ENCODE measurements at regions not wholly inside any gene's neighbourhood (a gene's known extent, or its start where the extent isn't known, plus 50 kb on each side); places are given as distances from the start of the nearest gene placed in this dataset.
"Not testable (repeated sequence)": the region's sequence is repeated elsewhere in the genome, so short reads cannot be mapped to it uniquely, and the experiment has no call there.

DNA sequence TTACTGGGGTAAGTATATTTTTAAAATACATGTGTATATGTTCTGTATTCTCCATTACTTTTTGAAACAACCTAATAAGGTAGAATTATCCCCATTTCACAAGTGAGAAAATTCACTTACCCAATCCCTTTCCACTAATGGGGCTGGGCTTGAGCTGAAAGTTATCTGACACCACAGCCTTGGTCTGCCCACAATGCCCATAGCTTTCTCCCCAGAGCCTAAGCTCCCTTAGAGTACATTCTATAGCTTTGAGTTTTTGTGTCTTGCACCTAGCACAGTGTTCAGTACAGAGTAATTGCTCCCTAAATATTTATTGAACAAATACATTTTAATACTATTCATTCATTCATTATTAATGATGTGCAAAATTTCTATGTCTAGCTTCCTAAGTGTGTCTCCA, 152.7 kb upstream of the RUNX1 start:
- no peak for DNase-seq (ENCODE audit: low read depth)

DNA sequence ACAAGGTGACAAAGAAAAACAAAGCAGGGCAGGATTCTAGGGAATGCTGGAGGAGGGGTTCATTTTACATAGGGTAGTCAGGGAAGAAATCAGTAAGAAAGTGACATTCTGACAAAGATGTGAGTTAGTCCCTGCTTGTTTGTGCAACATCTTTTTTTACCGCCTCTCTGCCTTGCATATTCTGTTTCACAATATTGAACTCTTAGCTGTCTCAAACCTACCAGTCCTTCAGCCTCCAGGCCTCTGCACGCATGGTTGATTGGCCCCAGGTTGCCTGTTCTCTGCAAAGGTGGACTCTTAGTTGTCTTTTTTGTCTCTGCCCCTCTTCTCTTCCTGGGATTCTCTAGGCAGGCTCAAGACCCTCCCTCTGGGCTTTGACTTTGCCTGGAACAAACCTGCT, 152.2 kb upstream of the RUNX1 start:
- no peak for DNase-seq (ENCODE audit: low read depth)

GRCh38 chr21:35199733-35200015, 150.6 kb upstream of the RUNX1 start:
- DNase-seq (ENCODE audit: low read depth): no peak

DNA sequence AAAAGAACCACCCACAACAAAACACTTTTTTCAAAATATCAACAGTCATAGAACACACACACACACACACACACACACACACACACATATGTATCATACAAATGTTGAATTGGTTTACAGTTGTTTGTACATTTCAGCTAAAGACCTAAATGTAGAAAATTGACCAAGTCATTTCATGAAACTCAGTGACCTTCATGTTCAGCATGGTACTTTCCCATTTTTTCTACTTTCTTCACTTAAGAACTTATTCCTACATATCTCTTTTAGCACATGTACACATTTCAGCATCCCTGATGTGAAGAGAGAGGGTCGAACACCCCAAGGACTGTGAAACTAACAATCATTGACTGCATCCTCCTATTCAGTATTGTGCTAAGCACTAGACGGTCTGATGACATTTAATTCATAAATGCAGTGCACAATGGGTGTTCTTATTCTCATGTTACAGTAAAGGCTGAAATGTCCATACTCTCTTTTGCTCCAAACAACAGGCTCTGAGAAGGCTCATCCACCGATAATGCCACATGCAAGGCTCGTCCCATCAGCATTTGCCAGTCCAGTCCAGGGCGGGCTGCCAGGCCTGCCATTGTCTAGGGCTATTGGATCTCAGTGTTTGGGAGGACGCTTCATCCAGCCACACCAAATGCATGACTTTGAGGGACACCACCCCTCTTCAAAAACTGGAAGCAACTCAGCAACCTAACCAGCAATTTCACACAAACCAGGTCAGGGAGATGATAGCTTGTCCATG, 150.1 kb upstream of the RUNX1 start:
- DNase-seq (ENCODE audit: low read depth): no peak

DNA sequence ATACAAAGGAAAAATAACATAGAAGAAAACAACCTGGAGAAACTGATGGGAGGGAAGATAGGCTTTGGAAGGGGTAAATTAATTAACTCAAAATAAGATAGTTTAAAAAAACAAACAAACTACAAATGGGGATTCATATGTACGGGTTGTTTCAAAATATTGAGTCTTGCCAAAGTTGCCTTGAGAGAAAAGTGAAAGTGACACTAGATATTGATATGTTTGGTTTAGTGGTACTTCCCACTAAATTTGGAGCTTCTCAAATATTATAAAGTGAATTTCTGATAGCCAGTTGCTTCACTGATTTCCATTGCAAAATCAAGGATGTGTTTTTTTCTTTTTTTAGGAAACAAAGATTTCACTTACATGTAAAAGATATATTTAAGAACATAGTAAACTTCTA, 149.5 kb upstream of the RUNX1 start:
- no peak for DNase-seq (ENCODE audit: low read depth)

GRCh38 chr21:35197992-35198431, 148.9 kb upstream of the RUNX1 start:
- DNase-seq (ENCODE audit: low read depth): peak; percentile 97

DNA sequence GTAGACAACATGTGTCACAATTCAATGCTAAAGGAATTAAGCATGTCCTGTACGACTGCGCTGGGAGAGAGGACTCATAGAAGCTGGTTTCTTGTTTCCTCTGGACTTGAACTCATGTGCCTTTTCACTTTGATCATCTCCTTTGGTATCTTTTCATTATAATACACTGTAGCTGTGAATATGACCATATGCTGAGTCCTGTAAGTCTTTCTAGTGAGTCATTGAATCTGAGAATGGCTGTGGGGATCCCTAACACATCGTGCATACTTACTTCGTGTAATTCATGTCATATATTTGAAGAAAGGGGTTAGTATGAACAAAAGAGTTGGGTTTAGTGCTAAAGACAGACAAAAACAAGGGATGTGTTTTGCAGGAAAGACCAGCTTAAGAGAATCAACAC, 148.1 kb upstream of the RUNX1 start:
- DNase-seq (ENCODE audit: low read depth): no peak

DNA sequence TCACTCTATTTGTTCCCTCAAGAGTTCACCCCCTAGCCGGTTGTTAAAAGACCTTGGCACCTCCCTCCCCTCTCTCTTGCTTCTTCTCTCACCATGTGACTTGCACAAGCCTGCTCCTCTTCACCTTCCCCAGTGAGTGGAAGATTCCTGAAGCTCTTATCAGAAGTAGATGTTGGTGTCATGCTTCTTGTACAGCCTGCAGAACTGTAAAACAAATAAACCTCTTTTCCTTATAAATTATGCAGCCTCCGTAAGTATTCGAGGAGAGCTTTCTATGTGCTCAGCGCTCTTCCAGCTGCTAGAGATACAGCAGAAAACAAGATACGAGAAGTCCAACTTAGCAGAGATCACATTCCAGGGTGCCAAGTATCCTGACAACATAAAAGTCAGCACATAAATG, 147.0 kb upstream of the RUNX1 start:
- DNase-seq (ENCODE audit: low read depth): no peak

DNA sequence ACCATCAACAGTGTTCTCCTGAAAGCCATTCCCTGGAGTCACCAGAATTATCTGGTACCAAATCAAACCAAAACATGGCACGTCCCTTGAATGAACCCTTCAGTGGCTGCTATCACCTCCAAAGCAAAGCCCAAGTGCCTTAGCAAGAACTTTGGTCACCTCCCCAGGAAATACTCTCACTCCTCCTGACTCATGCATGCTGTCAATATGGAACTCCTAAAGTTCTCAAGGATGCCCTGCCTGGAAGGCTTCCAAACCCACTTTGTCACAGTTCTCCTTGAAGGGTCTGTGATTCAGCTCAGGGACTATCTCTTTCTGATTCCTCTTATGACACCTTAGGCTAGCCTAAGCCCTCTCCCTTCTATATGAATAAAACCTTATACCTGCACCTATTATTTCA, 146.1 kb upstream of the RUNX1 start:
- DNase-seq (ENCODE audit: low read depth): no peak

DNA sequence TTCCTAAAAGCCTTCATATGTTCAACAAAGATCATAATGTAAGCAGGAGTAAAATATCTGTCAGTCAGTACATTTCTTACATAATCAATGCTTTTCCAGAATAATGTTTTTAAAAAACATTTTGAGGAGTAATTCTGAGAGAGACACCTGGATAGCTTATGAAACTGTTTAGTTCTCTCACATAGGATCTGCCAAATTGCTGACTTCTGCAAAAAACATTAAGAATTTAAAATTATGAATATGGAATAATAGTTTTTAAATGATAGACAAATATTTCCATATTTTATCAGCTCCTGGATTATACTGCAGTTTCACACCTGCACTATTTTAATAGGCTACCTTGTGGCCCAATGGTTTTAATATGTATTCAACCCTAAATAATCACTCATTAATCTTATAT, 142.7 kb upstream of the RUNX1 start:
- DNase-seq (ENCODE audit: low read depth): no peak

GRCh38 chr21:35191128-35191527, 142.0 kb upstream of the RUNX1 start:
- DNase-seq (ENCODE audit: low read depth): no peak

DNA sequence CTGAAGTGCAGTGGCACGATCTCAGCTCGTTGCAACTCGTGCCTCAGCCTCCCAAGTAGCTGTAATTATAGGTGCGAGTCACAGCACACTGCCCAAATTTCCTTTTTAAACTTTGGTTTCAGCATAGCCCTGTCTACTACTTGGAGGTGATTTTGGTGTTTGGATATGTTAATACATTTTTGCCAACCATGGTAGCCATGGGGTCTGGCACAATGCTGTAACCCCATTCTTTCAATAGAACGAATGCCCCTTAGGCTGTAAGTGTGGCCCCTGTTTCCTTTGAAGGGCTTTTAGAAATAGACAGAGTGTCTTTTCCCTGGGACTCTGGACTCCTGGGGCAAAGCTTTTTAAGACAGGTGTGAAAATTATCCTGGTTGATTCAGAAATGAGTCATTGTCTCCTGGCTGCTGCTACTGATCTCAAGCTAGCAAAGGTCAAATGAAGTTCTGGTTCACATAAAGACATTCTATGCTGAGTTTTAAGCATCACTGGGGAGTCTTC, 141.1 kb upstream of the RUNX1 start:
- no peak for DNase-seq (ENCODE audit: low read depth)

GRCh38 chr21:35189077-35189863, 140.2 kb upstream of the RUNX1 start:
- DNase-seq (ENCODE audit: low read depth): no peak

GRCh38 chr21:35183389-35183788, 134.3 kb upstream of the RUNX1 start:
- not testable (repeated sequence) for DNase-seq (ENCODE audit: low read depth)

DNA sequence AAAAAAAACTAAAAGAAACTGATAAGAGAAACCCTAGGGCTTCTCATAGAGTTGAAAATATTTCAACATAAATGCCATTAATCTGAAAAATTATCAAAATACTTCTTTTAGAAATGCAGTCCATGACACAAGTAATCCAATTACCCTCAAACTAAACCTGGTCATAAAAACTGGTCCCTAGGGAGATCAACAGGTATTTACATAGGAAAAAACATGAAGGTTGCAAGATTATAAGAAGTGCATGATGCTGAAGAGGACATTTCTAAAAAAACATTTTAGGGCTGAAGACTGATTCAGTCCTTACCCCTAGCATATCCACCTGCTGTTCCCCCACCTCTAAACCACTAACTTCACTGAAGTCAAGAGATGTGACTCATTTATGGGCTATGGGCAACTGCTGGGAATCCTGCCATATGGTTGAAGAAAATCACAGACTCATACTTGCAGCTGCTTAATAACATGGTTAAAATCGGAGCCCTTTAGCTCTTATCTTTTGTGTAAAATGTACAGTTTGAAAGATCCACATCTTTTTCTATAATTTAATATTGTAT, 131.0 kb upstream of the RUNX1 start:
- no peak for DNase-seq (ENCODE audit: low read depth)

GRCh38 chr21:35178827-35179226, 129.7 kb upstream of the RUNX1 start:
- no peak for DNase-seq (ENCODE audit: low read depth)

DNA sequence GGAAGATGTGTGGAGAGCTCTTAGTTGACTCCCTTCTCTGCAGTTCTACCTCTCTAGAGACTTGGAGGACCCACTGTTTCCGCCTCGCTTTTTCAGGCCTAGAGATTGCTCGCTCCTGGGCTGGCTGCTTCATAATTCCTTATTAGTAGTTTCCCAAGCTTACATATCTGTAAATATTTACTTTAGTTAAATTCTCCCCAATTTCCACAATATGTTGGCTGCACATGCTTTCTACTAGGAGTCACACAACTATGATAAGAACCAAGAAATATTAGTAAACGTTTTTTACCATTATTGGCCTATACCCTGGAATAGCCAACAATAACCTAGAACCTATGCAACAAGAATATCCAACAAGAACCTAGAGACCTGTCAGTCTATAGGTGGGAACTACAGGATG, 129.0 kb upstream of the RUNX1 start:
- no peak for DNase-seq (ENCODE audit: low read depth)

- DNase-seq (ENCODE audit: low read depth): no peak
These were observed 123.1 kb upstream of the RUNX1 start for GRCh38 chr21:35172231-35172630.

- no peak for DNase-seq (ENCODE audit: low read depth)
These were observed 122.3 kb upstream of the RUNX1 start for GRCh38 chr21:35171385-35171784.

GRCh38 chr21:35170818-35171217, 121.7 kb upstream of the RUNX1 start:
- no peak for DNase-seq (ENCODE audit: low read depth)

GRCh38 chr21:35170244-35170643, 121.1 kb upstream of the RUNX1 start:
- no peak for DNase-seq (ENCODE audit: low read depth)

GRCh38 chr21:35169574-35169973, 120.5 kb upstream of the RUNX1 start:
- no peak for DNase-seq (ENCODE audit: low read depth)

DNA sequence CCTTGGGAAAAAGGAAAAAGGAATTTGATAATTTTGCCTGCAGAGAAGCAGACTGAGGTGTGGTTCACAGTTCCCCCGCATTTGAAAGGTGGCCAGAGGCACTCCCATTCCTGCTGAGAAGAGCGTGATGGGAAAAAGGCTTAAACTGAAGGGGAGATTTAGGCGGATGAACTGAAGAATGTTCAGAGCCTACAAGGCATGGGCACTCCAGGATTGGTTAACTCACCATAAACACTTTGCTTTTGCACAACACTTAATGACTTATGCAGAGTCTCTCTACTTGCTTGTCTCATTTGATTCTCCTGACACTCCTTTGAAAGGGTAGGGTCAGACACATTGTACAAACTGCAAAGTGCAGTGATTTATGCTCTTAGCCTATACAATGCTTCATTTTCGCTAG, 119.6 kb upstream of the RUNX1 start:
- no peak for DNase-seq (ENCODE audit: low read depth)
